HG02884 (cell line): ENCODE measurements at regions not wholly inside any gene's neighbourhood (a gene's known extent, or its start where the extent isn't known, plus 50 kb on each side); places are given as distances from the start of the nearest gene placed in this dataset.
A peak's percentile ranks its signal among the peaks of the same experiment; 100 is the strongest.
"Not testable (repeated sequence)": the region's sequence is repeated elsewhere in the genome, so short reads cannot be mapped to it uniquely, and the experiment has no call there.

ENCODE experiments used
- ATAC-seq: cut with Tn5 transposase; IDR thresholded peaks from one replicate; pipeline ENCODE4 v1.9.1; 2021; ENCODE audit warnings: mild to moderate bottlenecking, moderate library complexity; ENCODE audit not compliant: unreplicated experiment

GRCh38 chr5:158521995-158522394 lies 577.7 kb downstream of the EBF1 start:
- no peak for ATAC-seq

- no peak for ATAC-seq
Observed at GRCh38 chr5:158519433-158520021, 580.2 kb downstream of the EBF1 start.

- ATAC-seq, result no peak
Observed at GRCh38 chr5:158516521-158516920, 583.2 kb downstream of the EBF1 start.

- ATAC-seq, result no peak
Observed at GRCh38 chr5:158514986-158515359, 584.7 kb downstream of the EBF1 start.

GRCh38 chr5:158514319-158514985 lies 585.3 kb downstream of the EBF1 start:
- ATAC-seq, result no peak

- no peak for ATAC-seq
Observed at GRCh38 chr5:158513490-158514318, 586.0 kb downstream of the EBF1 start.

GRCh38 chr5:158511454-158511853 lies 588.3 kb downstream of the EBF1 start:
- ATAC-seq, result peak; percentile 85

GRCh38 chr5:158510479-158510878 lies 589.2 kb downstream of the EBF1 start:
- no peak for ATAC-seq

- ATAC-seq, result no peak
Observed at GRCh38 chr5:158506648-158507047, 593.1 kb downstream of the EBF1 start.

GRCh38 chr5:158502686-158503085 lies 597.0 kb downstream of the EBF1 start:
- ATAC-seq, result no peak

- no peak for ATAC-seq
Observed at GRCh38 chr5:158499892-158500418, 599.8 kb downstream of the EBF1 start.

- no peak for ATAC-seq
Observed at GRCh38 chr5:158499075-158499891, 600.4 kb downstream of the EBF1 start.

- ATAC-seq, result no peak
Observed at GRCh38 chr5:158496624-158497023, 603.1 kb downstream of the EBF1 start.

GRCh38 chr5:158494541-158494940 lies 605.2 kb downstream of the EBF1 start:
- ATAC-seq, result no peak

- ATAC-seq, result not testable (repeated sequence)
Observed at GRCh38 chr5:158494044-158494443, 605.7 kb downstream of the EBF1 start.

- no peak for ATAC-seq
Observed at GRCh38 chr5:158492841-158493242, 606.9 kb downstream of the EBF1 start.

GRCh38 chr5:158492136-158492535 lies 607.6 kb downstream of the EBF1 start:
- no peak for ATAC-seq

GRCh38 chr5:158487664-158488063 lies 612.1 kb downstream of the EBF1 start:
- ATAC-seq, result no peak

GRCh38 chr5:158487156-158487555 lies 612.6 kb downstream of the EBF1 start:
- no peak for ATAC-seq

GRCh38 chr5:158486566-158486965 lies 613.1 kb downstream of the EBF1 start:
- no peak for ATAC-seq

GRCh38 chr5:158485604-158486081 lies 614.1 kb downstream of the EBF1 start:
- no peak for ATAC-seq
